ENCODE measurements at regions not wholly inside any gene's neighbourhood (a gene's known extent, or its start where the extent isn't known, plus 50 kb on each side); places are given as distances from the start of the nearest gene placed in this dataset.

- no peak for TF ChIP-seq CTCF (conservative IDR thresholded peaks at IDR 0.05; ENCODE audit: low read depth, low read length)
- no peak for TF ChIP-seq EZH2phosphoT487 (IDR thresholded peaks at IDR 0.05; ENCODE audit: borderline replicate concordance, low read length)
- TF ChIP-seq EZH2 (IDR thresholded peaks at IDR 0.05; ENCODE audit: low read length, unreplicated experiment), result no peak
Measured at GRCh38 chr2:236449167-236449761, 120.4 kb upstream of the ACKR3 start.

Measured in PC-3 (cell line).